ENCODE measurements at regions not wholly inside any gene's neighbourhood (a gene's known extent, or its start where the extent isn't known, plus 50 kb on each side); places are given as distances from the start of the nearest gene placed in this dataset.
"Not testable (repeated sequence)": the region's sequence is repeated elsewhere in the genome, so short reads cannot be mapped to it uniquely, and the experiment has no call there.

DNA sequence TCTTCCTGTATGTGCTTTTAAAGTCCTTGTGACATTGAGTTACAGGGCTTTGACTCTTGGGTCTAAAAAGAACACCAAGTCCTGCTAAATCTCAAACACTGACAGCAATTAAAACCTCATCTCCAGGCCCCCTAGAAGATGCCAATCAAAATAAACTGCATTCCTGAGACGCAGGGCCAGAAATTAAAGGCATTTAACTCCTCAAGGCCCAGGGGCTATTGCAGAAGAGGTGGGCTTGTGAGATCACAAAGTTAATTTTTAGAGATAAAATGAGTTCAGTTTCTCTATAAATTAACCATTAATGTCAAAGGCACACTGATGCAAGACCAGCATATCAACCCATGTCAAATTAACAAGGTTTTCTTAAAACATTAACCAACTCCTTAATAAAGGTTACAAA lies 145.6 kb upstream of the CARMIL1 start:
- TF ChIP-seq, protein P1, sequence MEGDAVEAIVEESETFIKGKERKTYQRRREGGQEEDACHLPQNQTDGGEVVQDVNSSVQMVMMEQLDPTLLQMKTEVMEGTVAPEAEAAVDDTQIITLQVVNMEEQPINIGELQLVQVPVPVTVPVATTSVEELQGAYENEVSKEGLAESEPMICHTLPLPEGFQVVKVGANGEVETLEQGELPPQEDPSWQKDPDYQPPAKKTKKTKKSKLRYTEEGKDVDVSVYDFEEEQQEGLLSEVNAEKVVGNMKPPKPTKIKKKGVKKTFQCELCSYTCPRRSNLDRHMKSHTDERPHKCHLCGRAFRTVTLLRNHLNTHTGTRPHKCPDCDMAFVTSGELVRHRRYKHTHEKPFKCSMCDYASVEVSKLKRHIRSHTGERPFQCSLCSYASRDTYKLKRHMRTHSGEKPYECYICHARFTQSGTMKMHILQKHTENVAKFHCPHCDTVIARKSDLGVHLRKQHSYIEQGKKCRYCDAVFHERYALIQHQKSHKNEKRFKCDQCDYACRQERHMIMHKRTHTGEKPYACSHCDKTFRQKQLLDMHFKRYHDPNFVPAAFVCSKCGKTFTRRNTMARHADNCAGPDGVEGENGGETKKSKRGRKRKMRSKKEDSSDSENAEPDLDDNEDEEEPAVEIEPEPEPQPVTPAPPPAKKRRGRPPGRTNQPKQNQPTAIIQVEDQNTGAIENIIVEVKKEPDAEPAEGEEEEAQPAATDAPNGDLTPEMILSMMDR (IDR thresholded peaks at IDR 0.05; ENCODE audit: low read depth, low read length): no peak
- no peak for DNase-seq (ENCODE audit: extremely low read depth, low read depth)

DNA sequence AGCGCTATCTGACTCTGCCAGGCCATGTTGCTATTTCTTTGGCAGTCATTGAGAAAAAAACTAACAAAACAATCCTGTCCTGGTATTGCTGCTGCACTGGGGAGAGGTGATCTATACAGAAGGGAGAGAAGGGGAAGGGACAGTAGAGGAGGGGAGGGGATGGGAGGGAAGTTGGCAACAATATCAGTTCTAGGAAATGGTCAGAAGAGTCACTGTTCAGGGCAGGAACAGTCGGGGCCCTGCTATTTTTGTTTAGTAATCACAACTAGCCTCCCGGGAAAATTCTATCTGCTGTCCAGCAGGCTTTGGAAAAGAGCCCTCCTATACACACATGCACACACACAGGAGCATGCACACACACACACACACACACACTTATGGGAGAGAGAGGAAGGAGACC lies 142.3 kb upstream of the CARMIL1 start:
- TF ChIP-seq, protein P1 (IDR thresholded peaks at IDR 0.05; ENCODE audit: low read depth, low read length): no peak
- no peak for DNase-seq (ENCODE audit: extremely low read depth, low read depth)

DNA sequence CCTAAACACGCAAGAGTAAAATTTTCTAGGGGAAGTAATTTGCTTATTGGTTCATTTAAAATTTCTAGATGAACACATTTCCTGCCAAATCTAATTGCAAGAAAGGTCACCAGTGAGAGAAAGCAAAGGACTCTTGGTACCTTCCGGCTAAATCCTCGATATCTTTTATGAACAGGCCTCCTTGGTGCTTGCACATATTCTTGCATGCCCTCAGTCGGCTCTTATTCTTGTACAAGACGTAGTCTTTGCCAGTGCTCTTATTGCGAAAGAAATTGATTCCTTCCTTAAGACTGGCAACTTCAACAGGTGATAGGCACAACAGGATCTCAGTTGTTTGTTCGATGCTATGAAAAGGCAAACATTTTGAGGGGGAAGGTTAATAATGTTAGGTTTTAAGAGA lies 141.7 kb upstream of the CARMIL1 start:
- TF ChIP-seq, protein P1 (IDR thresholded peaks at IDR 0.05; ENCODE audit: low read depth, low read length): no peak

DNA sequence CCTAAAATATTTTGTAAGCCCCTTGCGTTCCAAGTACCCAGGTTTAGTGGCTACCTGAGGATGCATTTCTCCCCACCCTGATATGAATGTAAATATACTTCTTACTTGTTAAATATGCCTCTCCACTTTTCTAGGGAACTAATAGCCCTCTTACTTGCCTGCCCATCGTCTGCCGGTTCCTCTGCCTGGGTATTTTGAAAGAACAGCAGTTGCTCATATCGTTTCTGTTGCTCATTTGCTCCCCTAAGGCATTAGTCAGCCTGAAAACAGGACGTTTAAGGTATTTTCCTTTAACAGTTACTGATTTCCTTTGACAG lies 141.3 kb upstream of the CARMIL1 start:
- TF ChIP-seq, protein P1 (IDR thresholded peaks at IDR 0.05; ENCODE audit: low read depth, low read length): no peak
- no peak for DNase-seq (ENCODE audit: extremely low read depth, low read depth)

More for the DNA sequence above, 141.7 kb upstream of the CARMIL1 start:
- DNase-seq (ENCODE audit: extremely low read depth, low read depth): no peak

DNA sequence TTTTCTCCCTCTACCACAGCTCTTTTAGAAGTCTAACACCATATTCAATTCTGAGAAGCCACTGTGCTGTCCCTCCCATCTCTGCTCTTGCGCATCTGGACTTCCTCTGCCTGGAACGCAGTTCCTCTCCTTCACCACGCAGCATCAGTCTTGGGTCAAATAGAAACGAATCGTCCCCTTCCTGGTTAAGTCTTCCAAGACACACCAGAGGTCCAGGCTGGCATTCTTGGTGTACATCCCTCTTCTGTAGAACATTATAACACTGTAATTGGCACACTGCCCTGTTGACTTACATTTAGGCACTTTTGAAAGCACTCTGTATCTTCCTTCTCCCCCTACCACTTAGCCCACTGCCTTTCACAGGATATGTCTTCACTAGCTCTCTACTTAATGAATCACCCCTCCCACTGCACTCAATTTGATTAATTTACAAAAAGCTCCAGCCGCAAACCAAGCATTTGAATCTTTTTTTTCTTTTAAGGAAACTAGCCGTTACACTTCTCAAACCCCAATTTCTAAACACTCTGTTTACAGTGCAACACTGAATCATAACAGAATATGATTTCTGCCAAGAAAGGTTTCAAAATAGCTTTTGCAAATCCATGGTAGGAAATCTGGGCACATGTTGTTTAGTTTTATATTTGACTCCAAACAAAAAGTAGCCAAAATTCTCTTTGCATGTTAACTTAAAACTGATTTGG lies 140.8 kb upstream of the CARMIL1 start:
- TF ChIP-seq, protein P1 (IDR thresholded peaks at IDR 0.05; ENCODE audit: low read depth, low read length): peak; percentile 45

DNA sequence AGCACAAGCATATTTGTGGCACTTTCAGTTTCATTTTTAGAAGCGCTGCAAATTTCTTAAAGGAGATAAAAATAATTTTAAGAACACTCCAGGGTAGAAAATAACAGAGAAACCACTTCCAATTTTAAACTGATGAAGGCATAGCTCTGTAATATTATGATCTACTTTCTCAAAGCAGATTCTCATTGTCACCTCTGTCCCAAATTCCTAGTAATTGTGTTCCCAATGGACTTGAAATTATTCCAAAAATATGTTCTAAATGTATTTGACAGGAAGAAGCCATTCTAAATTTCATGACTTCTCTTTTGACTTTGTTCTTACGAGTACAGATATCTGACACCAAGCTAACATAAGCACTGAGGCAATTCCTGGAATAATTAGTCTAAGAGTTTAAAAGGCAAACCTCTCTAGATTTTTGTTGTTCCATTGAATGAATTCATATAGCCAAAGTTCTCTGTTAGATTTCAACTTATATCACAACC lies 140.2 kb upstream of the CARMIL1 start:
- TF ChIP-seq, protein P1 (IDR thresholded peaks at IDR 0.05; ENCODE audit: low read depth, low read length): no peak
- DNase-seq (ENCODE audit: extremely low read depth, low read depth): no peak

More for the DNA sequence above, 140.8 kb upstream of the CARMIL1 start:
- DNase-seq (ENCODE audit: extremely low read depth, low read depth): peak; percentile 51

DNA sequence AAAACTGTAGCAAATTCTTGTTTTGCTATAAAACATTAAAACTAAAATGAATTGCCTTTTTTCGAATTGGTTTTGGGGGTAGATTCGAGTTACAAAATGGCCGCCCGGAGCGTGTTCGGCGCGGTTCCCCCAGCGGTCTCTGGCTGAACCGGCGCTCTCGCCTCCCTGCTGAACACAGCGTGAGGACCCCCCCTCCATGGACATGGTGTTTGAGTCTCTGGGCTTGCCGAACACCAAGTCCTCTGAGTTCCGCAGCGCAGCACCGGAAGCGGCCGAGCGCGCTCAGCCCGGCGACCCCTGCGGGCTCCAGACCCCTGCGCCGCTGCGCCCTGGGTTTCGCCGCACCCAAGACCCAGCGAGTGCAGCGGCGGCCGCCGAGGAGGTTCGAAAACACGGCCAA lies 139.6 kb upstream of the CARMIL1 start:
- not testable (repeated sequence) for DNase-seq (ENCODE audit: extremely low read depth, low read depth)

DNA sequence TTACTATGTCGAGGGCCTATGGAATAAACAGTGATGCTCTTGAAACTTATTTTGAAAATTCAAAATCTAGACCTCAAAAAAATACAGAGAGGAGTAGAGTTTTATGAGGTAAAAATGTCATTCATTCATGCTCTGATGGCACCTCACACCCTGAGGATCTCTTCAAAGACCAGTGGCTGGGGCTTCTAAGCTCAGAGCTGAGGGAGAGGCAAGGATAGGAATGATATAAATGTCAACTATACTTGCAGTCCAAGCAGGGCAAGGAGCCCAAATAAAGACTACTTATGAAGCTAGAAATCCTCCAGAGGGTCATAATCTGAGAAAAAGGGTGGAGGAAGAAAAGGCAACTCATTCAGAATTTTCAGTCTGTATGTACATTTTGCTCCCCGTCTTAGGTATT lies 136.7 kb upstream of the CARMIL1 start:
- TF ChIP-seq, protein P1 (IDR thresholded peaks at IDR 0.05; ENCODE audit: low read depth, low read length): no peak
- DNase-seq (ENCODE audit: extremely low read depth, low read depth): no peak
